GM23248 (cell line): ENCODE measurements at regions not wholly inside any gene's neighbourhood (a gene's known extent, or its start where the extent isn't known, plus 50 kb on each side); places are given as distances from the start of the nearest gene placed in this dataset.

Experiments
- DNase-seq: peaks from one replicate; pipeline ENCODE4 v3.0.0-alpha.2; 2015
- H2AFZ ChIP-seq: fragments of 200-600 bp; sonication (generic); 2 replicates; pipeline ENCODE4 v1.6.1; 2016; ENCODE audit warnings: antibody characterized with exemption
- H3F3A ChIP-seq: fragments of 200-600 bp; sonication (generic); 2 replicates; pipeline ENCODE4 v1.6.1; 2016; ENCODE audit warnings: mild to moderate bottlenecking, antibody characterized with exemption, mixed run types; ENCODE audit not compliant: insufficient read depth
- H3K27ac ChIP-seq: fragments of 200-600 bp; sonication (generic); 2 replicates; pipeline ENCODE4 v1.5.1; 2016; ENCODE audit warnings: mild to moderate bottlenecking
- H3K27me3 ChIP-seq: fragments of 200-600 bp; sonication (generic); replicated peaks from 2 replicates; pipeline ENCODE4 v1.6.1; 2016; ENCODE audit warnings: mild to moderate bottlenecking; ENCODE audit not compliant: insufficient read depth
- H3K36me3 ChIP-seq: fragments of 200-600 bp; sonication (generic); 2 replicates; pipeline ENCODE4 v1.6.1; 2016; ENCODE audit warnings: low read depth, mild to moderate bottlenecking
- H3K4me1 ChIP-seq: fragments of 200-600 bp; sonication (generic); 2 replicates; pipeline ENCODE4 v1.6.1; 2016; ENCODE audit warnings: mild to moderate bottlenecking; ENCODE audit not compliant: insufficient read depth
- H3K4me2 ChIP-seq: fragments of 200-600 bp; sonication (generic); one replicate; pipeline ENCODE4 v1.6.1; 2016; ENCODE audit warnings: mild to moderate bottlenecking; ENCODE audit not compliant: unreplicated experiment
- H3K4me3 ChIP-seq: fragments of 200-600 bp; sonication (generic); 2 replicates; pipeline ENCODE4 v1.5.1; 2016; ENCODE audit warnings: mild to moderate bottlenecking
- H3K79me2 ChIP-seq: fragments of 200-600 bp; sonication (generic); 2 replicates; pipeline ENCODE4 v1.6.1; 2016; ENCODE audit warnings: mild to moderate bottlenecking; ENCODE audit not compliant: insufficient read depth
- H3K9ac ChIP-seq: fragments of 200-600 bp; sonication (generic); 2 replicates; pipeline ENCODE4 v1.6.1; 2016; ENCODE audit warnings: mild to moderate bottlenecking
- H3K9me2 ChIP-seq: fragments of 200-600 bp; sonication (generic); 2 replicates; pipeline ENCODE4 v1.6.1; 2016; ENCODE audit warnings: mixed run types, mild to moderate bottlenecking, moderate library complexity; ENCODE audit not compliant: insufficient read depth
- H3K9me3 ChIP-seq: fragments of 200-600 bp; sonication (generic); one replicate; pipeline ENCODE4 v1.6.1; 2017; ENCODE audit warnings: low read depth
- H4K20me1 ChIP-seq: fragments of 200-600 bp; sonication (generic); 2 replicates; pipeline ENCODE4 v1.6.0; 2016; ENCODE audit not compliant: insufficient read depth
- EZH2 ChIP-seq: fragments of 200-600 bp; sonication (generic); IDR thresholded peaks from 2 replicates; pipeline ENCODE4 v1.6.1; 2018; ENCODE audit warnings: antibody characterized with exemption, mild to moderate bottlenecking; ENCODE audit not compliant: insufficient read depth, poor library complexity, severe bottlenecking
- EZH2phosphoT487 ChIP-seq: fragments of 200-600 bp; sonication (generic); IDR thresholded peaks from 2 replicates; pipeline ENCODE4 v1.6.1; 2018; ENCODE audit warnings: antibody characterized with exemption, moderate library complexity, mild to moderate bottlenecking, low read depth; ENCODE audit not compliant: insufficient read depth
- WGBS, 2 experiments: methylation state at CpG; one replicate each; pipeline ENCODE4 v1.1.6; 2015 to 2017; ENCODE audit warnings: low lambda C conversion rate in 2 of 2, low coverage in 1 of 2; ENCODE audit errors: missing lambda C conversion rate in 2 of 2; 5-methylcytosine and 5-hydroxymethylcytosine counted together
- in situ Hi-C: fragments of 300-500 bp; cut with MboI; formaldehyde crosslinking; loops from 2 replicates; pipeline ENCODE4 v1.15.0; 2020

DNA sequence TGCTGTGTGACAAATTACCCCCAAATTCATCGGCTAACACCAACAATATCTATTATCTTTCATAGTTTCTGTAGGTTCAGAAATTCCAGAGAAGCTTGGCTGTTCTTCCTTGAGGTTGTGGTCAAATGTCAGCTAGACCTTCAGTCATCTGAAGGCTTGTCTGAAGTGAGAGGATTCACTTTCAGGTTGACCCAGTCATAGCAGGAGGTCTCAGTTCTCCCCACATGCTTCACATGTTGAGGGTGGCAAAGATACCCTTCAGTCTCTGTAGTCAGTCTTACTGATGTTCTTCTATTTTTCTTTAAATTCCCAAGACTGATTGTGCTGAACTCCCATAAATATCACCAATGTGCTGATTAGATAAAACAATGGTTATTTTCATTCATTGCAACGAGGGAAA, 1692.0 kb downstream of the REEP3 start:
- no peak overlapping the region for H3K27ac ChIP-seq
- no peak overlapping the region for H2AFZ ChIP-seq
- no peaks in the 10 kb centered on the region for H3K27me3 ChIP-seq
- H3K36me3 ChIP-seq, result no peaks in the 10 kb centered on the region
- H3K9me3 ChIP-seq, result no peaks in the 10 kb centered on the region
- in situ Hi-C loops, result no loop called here
- TF ChIP-seq EZH2phosphoT487 (no peak), EZH2 (no peak)
- 20 to 23% methylated on average over 2 of the region's 2 CpGs for WGBS, 2 experiments
- no peaks in the 10 kb centered on the region for H3F3A ChIP-seq
- no peak for DNase-seq
- no peaks in the 10 kb centered on the region for H3K4me1 ChIP-seq
- no peaks in the 10 kb centered on the region for H3K79me2 ChIP-seq
- no peak overlapping the region for H3K4me2 ChIP-seq
- H3K9me2 ChIP-seq, result no peaks in the 10 kb centered on the region
- H4K20me1 ChIP-seq, result no peaks in the 10 kb centered on the region
- no peak overlapping the region for H3K9ac ChIP-seq
- H3K4me3 ChIP-seq, result no peak overlapping the region

DNA sequence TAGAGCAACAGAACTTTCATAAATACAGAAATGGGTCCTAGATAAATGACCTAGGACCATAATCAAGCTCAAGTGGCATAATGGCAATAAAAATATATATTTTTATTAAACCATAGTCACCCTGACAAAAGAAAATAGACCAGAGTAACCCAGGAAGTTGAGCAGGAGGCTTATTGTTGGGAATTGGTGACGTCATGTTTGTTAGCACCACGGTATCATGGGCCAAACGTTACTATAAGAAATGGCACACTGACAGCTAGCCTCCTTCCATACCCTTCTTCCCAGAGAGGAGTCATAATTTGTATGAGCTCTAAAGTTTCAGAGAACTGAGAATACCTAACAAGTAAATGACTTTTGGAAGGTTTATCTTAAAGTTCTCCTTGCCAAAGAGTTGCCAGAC, 1698.2 kb downstream of the REEP3 start:
- H3K9me3 ChIP-seq, result no peaks in the 10 kb centered on the region
- no peak for TF ChIP-seq EZH2phosphoT487
- no peak for TF ChIP-seq EZH2
- no peaks in the 10 kb centered on the region for H3K27me3 ChIP-seq
- H3K4me1 ChIP-seq, result no peaks in the 10 kb centered on the region
- H3K27ac ChIP-seq, result no peak overlapping the region
- no peak overlapping the region for H3K4me3 ChIP-seq
- no peak for DNase-seq
- in situ Hi-C loops, result no loop called here
- no peaks in the 10 kb centered on the region for H4K20me1 ChIP-seq
- H3K4me2 ChIP-seq, result no peak overlapping the region
- H3K9me2 ChIP-seq, result no peaks in the 10 kb centered on the region
- WGBS, 2 experiments, result 15 to 16% methylated on average over 3 of the region's 3 CpGs
- H3K79me2 ChIP-seq, result no peaks in the 10 kb centered on the region
- H3F3A ChIP-seq, result no peaks in the 10 kb centered on the region
- no peak overlapping the region for H2AFZ ChIP-seq
- H3K36me3 ChIP-seq, result no peaks in the 10 kb centered on the region
- H3K9ac ChIP-seq, result no peak overlapping the region

- Histone ChIP-seq H2AFZ (no peak overlapping the region), H3K4me2 (no peak overlapping the region), H3K27me3 (no peaks in the 10 kb centered on the region), H3K79me2 (no peaks in the 10 kb centered on the region), H3F3A (no peaks in the 10 kb centered on the region), H3K27ac (no peak overlapping the region), H3K4me1 (no peaks in the 10 kb centered on the region), H3K9me2 (no peaks in the 10 kb centered on the region), H4K20me1 (no peaks in the 10 kb centered on the region), H3K9ac (no peak overlapping the region), H3K36me3 (no peaks in the 10 kb centered on the region), H3K9me3 (no peaks in the 10 kb centered on the region), H3K4me3 (no peak overlapping the region)
- TF ChIP-seq EZH2 (no peak), EZH2phosphoT487 (no peak)
- no peak for DNase-seq
- in situ Hi-C loops, result no loop called here
- WGBS, 2 experiments, result 1 to 6% methylated on average over 3 of the region's 3 CpGs
These were observed 1694.7 kb upstream of the LRRTM3 start for GRCh38 chr10:65231148-65231547.

- Histone ChIP-seq H3K4me2 (no peak overlapping the region), H3K9me2 (no peaks in the 10 kb centered on the region), H3K36me3 (no peaks in the 10 kb centered on the region), H3K9ac (no peak overlapping the region), H3F3A (no peaks in the 10 kb centered on the region), H3K79me2 (no peaks in the 10 kb centered on the region), H3K27ac (no peak overlapping the region), H4K20me1 (no peaks in the 10 kb centered on the region), H3K27me3 (no peaks in the 10 kb centered on the region), H3K9me3 (no peaks in the 10 kb centered on the region), H3K4me3 (no peak overlapping the region), H3K4me1 (no peaks in the 10 kb centered on the region), H2AFZ (no peak overlapping the region)
- in situ Hi-C loops, result no loop called here
- DNase-seq, result no peak
- TF ChIP-seq EZH2 (no peak), EZH2phosphoT487 (no peak)
- 10 to 20% methylated on average over 2 of the region's 2 CpGs for whole genome bisulfite sequencing, 2 experiments
These were observed 1691.6 kb upstream of the LRRTM3 start for GRCh38 chr10:65234261-65234660.

DNA sequence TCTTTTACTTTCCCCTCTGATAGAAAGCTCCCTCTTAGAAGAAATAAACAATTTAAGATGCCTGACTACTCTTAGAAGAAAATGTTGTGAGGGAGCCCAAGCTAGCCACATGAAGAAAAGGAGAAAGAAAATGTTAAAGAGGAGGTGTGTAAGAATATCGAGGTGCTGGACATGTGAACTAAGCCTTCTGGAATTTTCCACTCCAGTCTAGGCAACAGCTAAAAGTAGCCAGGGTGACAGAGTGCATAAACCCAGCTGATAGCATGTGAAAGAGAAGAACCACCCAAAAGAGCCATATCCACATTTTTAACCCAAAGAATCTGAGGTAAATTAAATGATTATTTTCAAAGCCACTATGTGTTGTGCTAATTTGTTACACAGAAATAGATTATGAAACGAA, 1690.6 kb upstream of the LRRTM3 start:
- H3K36me3 ChIP-seq, result no peaks in the 10 kb centered on the region
- H2AFZ ChIP-seq, result no peak overlapping the region
- in situ Hi-C loops, result no loop called here
- H3K27ac ChIP-seq, result no peak overlapping the region
- no peak overlapping the region for H3K9ac ChIP-seq
- TF ChIP-seq EZH2 (no peak), EZH2phosphoT487 (no peak)
- H3K27me3 ChIP-seq, result no peaks in the 10 kb centered on the region
- WGBS, 2 experiments, result 4 to 8% methylated on average over 2 of the region's 2 CpGs
- H3K4me3 ChIP-seq, result no peak overlapping the region
- no peaks in the 10 kb centered on the region for H3K79me2 ChIP-seq
- H3K4me1 ChIP-seq, result no peaks in the 10 kb centered on the region
- no peak for DNase-seq
- H3K9me2 ChIP-seq, result no peaks in the 10 kb centered on the region
- no peaks in the 10 kb centered on the region for H4K20me1 ChIP-seq
- H3F3A ChIP-seq, result no peaks in the 10 kb centered on the region
- no peaks in the 10 kb centered on the region for H3K9me3 ChIP-seq
- H3K4me2 ChIP-seq, result no peak overlapping the region
